ENCODE measurements at regions not wholly inside any gene's neighbourhood (a gene's known extent, or its start where the extent isn't known, plus 50 kb on each side); places are given as distances from the start of the nearest gene placed in this dataset.
"Not testable (repeated sequence)": the region's sequence is repeated elsewhere in the genome, so short reads cannot be mapped to it uniquely, and the experiment has no call there.

GRCh38 chr15:22714358-22715132 lies 71.9 kb upstream of the NIPA1 start:
- H3K4me3 ChIP-seq: peak overlapping the region; percentile 17
- H3K27ac ChIP-seq: not testable (repeated sequence)

GRCh38 chr15:22715133-22715845 lies 71.2 kb upstream of the NIPA1 start:
- H3K36me3 ChIP-seq; H3K4me3 ChIP-seq; H3K4me1 ChIP-seq; H3K9me3 ChIP-seq; H3K27ac ChIP-seq; DNase-seq; H3K27me3 ChIP-seq; H3K9ac ChIP-seq (ENCODE audit: low read depth in 2 of 2, low read length in 2 of 2); intact Hi-C loops (cut with DNase I): not testable (repeated sequence)

More at GRCh38 chr15:22714358-22715132, 71.9 kb upstream of the NIPA1 start:
- H3K27me3 ChIP-seq; H3K36me3 ChIP-seq; H3K9me3 ChIP-seq; intact Hi-C loops (cut with DNase I); DNase-seq; H3K4me1 ChIP-seq: not testable (repeated sequence)
- peak overlapping the region in 1 of 2 donors; percentile 35 for H3K9ac ChIP-seq (ENCODE audit: low read depth in 2 of 2, low read length in 2 of 2)

- H3K4me3 ChIP-seq; H3K27ac ChIP-seq; H3K9ac ChIP-seq (ENCODE audit: low read depth in 2 of 2, low read length in 2 of 2); H3K9me3 ChIP-seq; H3K4me1 ChIP-seq; H3K36me3 ChIP-seq; H3K27me3 ChIP-seq; DNase-seq; intact Hi-C loops (cut with DNase I): not testable (repeated sequence)
Observed at GRCh38 chr15:22719980-22720379, 66.5 kb upstream of the NIPA1 start.

- H3K9ac ChIP-seq (ENCODE audit: low read depth in 2 of 2, low read length in 2 of 2); intact Hi-C loops (cut with DNase I); H3K9me3 ChIP-seq: not testable (repeated sequence)
Observed at GRCh38 chr15:22726104-22726503, 60.3 kb upstream of the NIPA1 start.

GRCh38 chr15:22735067-22735466 lies 51.4 kb upstream of the NIPA1 start:
- H3K36me3 ChIP-seq; H3K4me3 ChIP-seq; H3K9ac ChIP-seq (ENCODE audit: low read depth in 2 of 2, low read length in 2 of 2); H3K4me1 ChIP-seq; H3K27me3 ChIP-seq; intact Hi-C loops (cut with DNase I); H3K27ac ChIP-seq; DNase-seq; H3K9me3 ChIP-seq: not testable (repeated sequence)

More at GRCh38 chr15:22726104-22726503, 60.3 kb upstream of the NIPA1 start:
- not testable (repeated sequence) for DNase-seq, H3K36me3 ChIP-seq, H3K4me3 ChIP-seq, H3K27me3 ChIP-seq, H3K27ac ChIP-seq, H3K4me1 ChIP-seq

GRCh38 chr15:22735781-22736180 lies 50.7 kb upstream of the NIPA1 start:
- Histone ChIP-seq H3K27ac (no peak overlapping the region), H3K4me1 (no peaks in the 10 kb centered on the region), H3K4me3 (no peak overlapping the region), H3K9me3 (no peaks in the 10 kb centered on the region), H3K27me3 (no peaks in the 10 kb centered on the region), H3K36me3 (no peaks in the 10 kb centered on the region), H3K9ac (ENCODE audit: low read depth in 2 of 2, low read length in 2 of 2) (no peak overlapping the region)
- intact Hi-C loops (cut with DNase I): no loop called here
- TF ChIP-seq CTCF (IDR thresholded peaks at IDR 0.05): no peak
- DNase-seq: no peak

GRCh38 chr15:22736200-22736599 lies 50.2 kb upstream of the NIPA1 start:
- intact Hi-C loops (cut with DNase I); H3K27ac ChIP-seq; H3K9me3 ChIP-seq; H3K36me3 ChIP-seq; DNase-seq; H3K4me3 ChIP-seq; H3K9ac ChIP-seq (ENCODE audit: low read depth in 2 of 2, low read length in 2 of 2); H3K27me3 ChIP-seq; H3K4me1 ChIP-seq: not testable (repeated sequence)

All from colonic mucosa (tissue), 4 donors.